HG03432 (cell line): ENCODE measurements at regions not wholly inside any gene's neighbourhood (a gene's known extent, or its start where the extent isn't known, plus 50 kb on each side); places are given as distances from the start of the nearest gene placed in this dataset.
"Not testable (repeated sequence)": the region's sequence is repeated elsewhere in the genome, so short reads cannot be mapped to it uniquely, and the experiment has no call there.

ENCODE experiments used
- ATAC-seq: cut with Tn5 transposase; IDR thresholded peaks from one replicate; pipeline ENCODE4 v1.9.1; 2021; ENCODE audit warnings: mild to moderate bottlenecking, moderate library complexity; ENCODE audit not compliant: unreplicated experiment

GRCh38 chr1:240722788-240723187 lies 110.8 kb upstream of the GREM2 start:
- ATAC-seq: no peak

GRCh38 chr1:240720976-240721375 lies 109.0 kb upstream of the GREM2 start:
- ATAC-seq: no peak

GRCh38 chr1:240719953-240720700 lies 108.2 kb upstream of the GREM2 start:
- no peak for ATAC-seq

- ATAC-seq: not testable (repeated sequence)
These were observed 104.6 kb upstream of the GREM2 start for GRCh38 chr1:240716538-240716937.

- ATAC-seq: no peak
These were observed 102.8 kb upstream of the GREM2 start for GRCh38 chr1:240714568-240715292.

GRCh38 chr1:240712014-240712731 lies 100.2 kb upstream of the GREM2 start:
- no peak for ATAC-seq

- no peak for ATAC-seq
These were observed 99.1 kb upstream of the GREM2 start for GRCh38 chr1:240711020-240711419.

GRCh38 chr1:240709676-240710075 lies 97.7 kb upstream of the GREM2 start:
- peak; percentile 67 for ATAC-seq

- no peak for ATAC-seq
These were observed 94.4 kb upstream of the GREM2 start for GRCh38 chr1:240706150-240706935.

- no peak for ATAC-seq
These were observed 93.6 kb upstream of the GREM2 start for GRCh38 chr1:240705579-240705978.

GRCh38 chr1:240701412-240701811 lies 89.5 kb upstream of the GREM2 start:
- no peak for ATAC-seq

GRCh38 chr1:240695416-240695815 lies 83.5 kb upstream of the GREM2 start:
- ATAC-seq: no peak

GRCh38 chr1:240693844-240694243 lies 81.9 kb upstream of the GREM2 start:
- ATAC-seq: no peak

GRCh38 chr1:240693036-240693435 lies 81.1 kb upstream of the GREM2 start:
- no peak for ATAC-seq

- no peak for ATAC-seq
These were observed 80.2 kb upstream of the GREM2 start for GRCh38 chr1:240691909-240692705.

GRCh38 chr1:240691501-240691900 lies 79.5 kb upstream of the GREM2 start:
- no peak for ATAC-seq

GRCh38 chr1:240687820-240688219 lies 75.9 kb upstream of the GREM2 start:
- no peak for ATAC-seq

GRCh38 chr1:240683576-240683975 lies 71.6 kb upstream of the GREM2 start:
- ATAC-seq: no peak

GRCh38 chr1:240682859-240683242 lies 70.9 kb upstream of the GREM2 start:
- no peak for ATAC-seq

GRCh38 chr1:240682166-240682858 lies 70.4 kb upstream of the GREM2 start:
- ATAC-seq: no peak
